OCI-LY1 (cell line): ENCODE measurements at regions not wholly inside any gene's neighbourhood (a gene's known extent, or its start where the extent isn't known, plus 50 kb on each side); places are given as distances from the start of the nearest gene placed in this dataset.

ENCODE experiments used
- EZH2 ChIP-seq: fragments of 200-600 bp; sonication (generic), shearing (Covaris generic); IDR thresholded peaks from 2 replicates; pipeline ENCODE4 v1.8.0; 2017; ENCODE audit warnings: borderline replicate concordance, mixed run types, mild to moderate bottlenecking, antibody characterized with exemption, low read length, moderate library complexity, mixed read lengths
- TF ChIP-seq, protein P1 (sequence below): fragments of 200-600 bp; sonication (generic), shearing (Covaris generic); IDR thresholded peaks from 2 replicates; pipeline ENCODE4 v1.5.1; 2017; ENCODE audit warnings: mild to moderate bottlenecking, antibody characterized with exemption, low read length, moderate library complexity, mixed read lengths

DNA sequence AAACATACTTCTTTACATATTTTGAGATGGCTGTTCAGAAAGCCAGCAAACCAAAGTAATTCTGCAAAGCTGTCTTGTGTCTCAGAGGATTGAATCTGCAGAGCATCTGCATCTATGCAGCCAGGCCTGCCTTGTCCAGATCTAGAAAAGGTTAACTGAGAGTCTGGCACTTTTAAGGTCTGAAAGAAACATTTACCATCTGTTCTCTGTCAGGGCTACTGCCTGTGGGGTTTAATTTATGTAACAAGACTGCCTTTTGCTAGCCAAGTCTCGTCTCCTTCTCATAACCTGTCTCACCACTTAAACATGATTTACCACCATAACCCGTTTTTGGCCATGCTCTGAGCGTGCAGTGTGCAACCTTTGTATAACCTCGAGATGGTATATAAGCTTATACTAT lies 194.2 kb downstream of the SYT10 start:
- no peak for TF ChIP-seq EZH2
- TF ChIP-seq, protein P1, sequence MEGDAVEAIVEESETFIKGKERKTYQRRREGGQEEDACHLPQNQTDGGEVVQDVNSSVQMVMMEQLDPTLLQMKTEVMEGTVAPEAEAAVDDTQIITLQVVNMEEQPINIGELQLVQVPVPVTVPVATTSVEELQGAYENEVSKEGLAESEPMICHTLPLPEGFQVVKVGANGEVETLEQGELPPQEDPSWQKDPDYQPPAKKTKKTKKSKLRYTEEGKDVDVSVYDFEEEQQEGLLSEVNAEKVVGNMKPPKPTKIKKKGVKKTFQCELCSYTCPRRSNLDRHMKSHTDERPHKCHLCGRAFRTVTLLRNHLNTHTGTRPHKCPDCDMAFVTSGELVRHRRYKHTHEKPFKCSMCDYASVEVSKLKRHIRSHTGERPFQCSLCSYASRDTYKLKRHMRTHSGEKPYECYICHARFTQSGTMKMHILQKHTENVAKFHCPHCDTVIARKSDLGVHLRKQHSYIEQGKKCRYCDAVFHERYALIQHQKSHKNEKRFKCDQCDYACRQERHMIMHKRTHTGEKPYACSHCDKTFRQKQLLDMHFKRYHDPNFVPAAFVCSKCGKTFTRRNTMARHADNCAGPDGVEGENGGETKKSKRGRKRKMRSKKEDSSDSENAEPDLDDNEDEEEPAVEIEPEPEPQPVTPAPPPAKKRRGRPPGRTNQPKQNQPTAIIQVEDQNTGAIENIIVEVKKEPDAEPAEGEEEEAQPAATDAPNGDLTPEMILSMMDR, result no peak
